ENCODE measurements at regions not wholly inside any gene's neighbourhood (a gene's known extent, or its start where the extent isn't known, plus 50 kb on each side); places are given as distances from the start of the nearest gene placed in this dataset.
"Not testable (repeated sequence)": the region's sequence is repeated elsewhere in the genome, so short reads cannot be mapped to it uniquely, and the experiment has no call there.

DNA sequence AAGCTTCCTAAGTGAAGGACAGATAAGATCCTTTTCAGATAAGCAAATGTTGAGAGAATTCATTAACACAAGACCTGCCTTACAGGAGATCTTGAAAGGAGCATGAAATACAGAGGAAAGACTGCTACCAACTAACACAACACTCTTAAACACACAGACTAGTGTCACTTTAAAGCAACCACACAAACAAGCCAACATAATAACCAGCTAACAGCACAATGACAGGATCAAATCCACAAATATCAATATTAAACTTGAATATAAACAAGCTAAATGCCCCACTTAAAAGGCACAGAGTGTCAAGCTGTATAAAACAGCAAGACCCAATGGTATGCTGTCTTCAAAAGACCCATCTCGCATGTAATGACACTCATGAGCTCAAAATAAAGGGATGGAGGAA lies 70.8 kb upstream of the HMGXB4 start:
- DNase-seq, result no peak

DNA sequence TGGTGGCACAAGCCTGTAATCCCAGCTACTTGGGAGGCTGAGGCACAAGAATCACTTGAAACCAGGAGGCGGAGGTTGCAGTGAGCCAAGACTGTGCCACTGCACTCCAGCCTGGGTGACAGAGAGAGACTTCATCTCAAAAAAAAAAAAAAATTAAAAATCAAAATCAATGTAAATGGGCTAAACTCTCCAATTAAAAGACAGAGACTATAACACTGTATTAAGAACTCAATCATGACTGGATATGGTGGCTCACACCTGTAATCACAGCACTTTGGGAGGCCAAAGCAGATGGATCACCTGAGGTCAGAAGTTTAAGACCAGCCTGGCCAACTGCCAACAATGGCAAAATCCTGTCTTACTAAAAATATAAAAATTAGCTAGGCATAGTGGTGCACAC lies 68.4 kb upstream of the HMGXB4 start:
- not testable (repeated sequence) for DNase-seq

DNA sequence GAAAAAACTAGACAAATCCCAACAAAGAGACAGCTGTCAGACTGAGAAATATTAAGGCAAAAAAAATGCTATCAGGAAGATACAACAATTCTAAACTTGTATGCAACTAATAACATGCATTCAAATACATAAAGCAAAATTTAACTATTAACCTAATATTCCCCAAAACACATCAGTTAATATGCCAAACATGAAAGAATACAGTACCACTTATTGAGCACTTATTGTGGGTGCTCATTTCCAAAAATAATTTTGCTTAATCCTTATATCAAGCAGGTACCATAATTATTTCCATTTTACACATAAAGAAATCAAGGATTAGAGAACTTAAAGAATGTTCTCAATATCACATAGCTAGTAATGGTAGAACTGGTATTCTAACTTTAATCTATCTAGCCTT lies 67.7 kb upstream of the HMGXB4 start:
- DNase-seq, result no peak

DNA sequence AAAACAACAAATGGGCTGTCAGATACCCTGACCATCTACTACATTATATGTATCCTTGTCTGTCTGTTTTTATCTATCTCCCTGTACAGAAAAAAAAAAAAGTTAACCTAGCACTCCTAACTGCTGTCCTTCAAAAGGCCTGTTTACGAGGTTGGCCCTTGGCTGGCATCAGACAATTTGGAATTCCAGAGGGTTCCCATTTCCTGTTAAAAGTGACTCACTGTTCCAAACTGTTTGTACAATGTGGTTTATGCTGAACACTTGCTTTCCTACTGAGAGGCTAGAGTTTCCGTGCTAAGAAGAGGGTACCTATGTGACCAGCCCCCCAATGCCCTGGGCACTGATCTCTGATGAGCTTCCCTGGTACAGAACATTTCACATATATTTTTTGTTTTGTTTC lies 65.9 kb upstream of the HMGXB4 start:
- DNase-seq, result no peak

DNA sequence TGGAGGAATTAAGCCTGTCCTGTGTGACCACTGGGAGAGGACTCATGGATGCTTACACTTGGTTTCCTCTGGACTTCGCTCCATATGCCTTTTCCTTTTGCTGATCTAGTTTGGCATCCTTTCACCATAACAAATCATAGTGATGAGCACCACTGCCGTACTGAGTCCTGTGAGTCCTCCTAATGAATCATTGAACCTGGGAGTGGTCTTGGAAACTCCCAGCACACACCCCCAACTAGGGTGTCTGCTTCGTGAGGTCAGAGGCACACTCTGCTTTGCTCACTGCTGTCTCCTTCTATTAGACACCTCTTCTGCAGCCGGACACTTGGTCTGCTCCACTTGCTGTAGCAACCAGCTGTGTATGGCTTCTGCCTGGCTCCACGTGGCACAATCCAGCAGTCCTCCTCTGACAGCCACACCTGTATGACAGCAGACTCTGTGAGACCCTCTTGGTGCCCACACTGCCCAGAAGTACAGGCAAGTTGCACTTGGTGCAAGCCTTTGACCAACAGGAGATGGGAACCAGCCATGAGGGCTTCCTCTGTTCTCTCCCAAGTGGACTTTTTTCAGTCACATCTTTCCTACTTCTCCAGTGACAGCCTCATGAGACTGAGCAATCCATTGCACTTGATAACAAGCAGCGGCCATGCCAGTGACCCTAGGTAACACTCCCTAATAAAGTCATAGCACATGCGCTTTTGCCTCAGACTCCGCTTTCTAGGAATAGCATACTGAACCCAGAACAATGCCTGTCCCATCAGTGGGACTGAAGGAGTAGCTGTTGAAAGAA lies 65.0 kb upstream of the HMGXB4 start:
- no peak for DNase-seq

DNA sequence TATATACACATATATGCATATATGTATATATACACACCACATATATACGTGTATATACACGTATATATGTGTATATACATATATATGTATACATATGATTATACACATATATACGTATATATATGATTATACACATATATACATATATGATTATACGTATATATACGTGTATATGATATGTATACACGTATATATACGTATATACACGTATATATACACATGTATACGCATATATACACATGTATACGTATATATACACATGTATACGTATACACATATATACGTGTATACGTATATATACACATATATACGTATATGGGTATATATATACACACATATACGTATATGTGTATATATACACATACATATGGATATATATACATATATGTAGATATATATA lies 62.1 kb upstream of the HMGXB4 start:
- no peak for DNase-seq

DNA sequence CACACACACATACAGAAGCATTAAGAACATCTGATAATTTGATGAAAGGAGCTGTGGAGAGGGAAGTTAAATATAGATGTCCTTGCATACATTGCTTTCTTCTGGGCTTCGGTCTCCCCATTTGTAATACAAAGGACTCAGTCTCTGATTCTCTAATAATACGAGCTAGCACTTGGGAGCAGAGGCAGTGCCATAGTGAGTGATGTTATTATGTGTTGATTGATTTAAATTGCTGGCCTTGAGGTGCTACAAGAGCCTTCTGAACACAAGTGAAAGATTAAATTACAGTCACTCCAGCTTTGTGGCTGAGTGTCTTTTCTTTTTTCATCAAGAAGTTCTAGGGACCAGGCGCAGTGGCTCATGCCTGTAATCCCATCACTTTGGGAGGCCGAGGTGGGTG lies 61.5 kb upstream of the HMGXB4 start:
- no peak for DNase-seq

DNA sequence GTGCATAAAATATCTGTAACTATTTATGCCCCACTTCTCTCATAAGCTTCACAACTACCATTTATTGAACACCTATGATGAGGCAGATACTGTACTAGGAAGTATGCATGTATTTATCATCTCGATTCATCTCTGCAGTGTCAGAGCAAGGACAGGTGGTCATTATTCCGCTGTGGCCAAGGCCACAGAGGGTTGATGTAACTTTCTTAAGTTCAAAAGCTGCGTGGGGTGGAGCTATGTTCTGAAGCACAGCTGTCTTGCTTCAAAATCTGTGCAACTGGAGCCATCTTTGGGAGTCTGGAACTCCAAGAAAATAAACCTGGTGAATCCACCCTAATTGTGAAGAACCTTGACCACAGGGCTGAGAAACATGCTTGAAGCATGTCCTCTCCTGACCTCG lies 60.2 kb upstream of the HMGXB4 start:
- no peak for DNase-seq

DNA sequence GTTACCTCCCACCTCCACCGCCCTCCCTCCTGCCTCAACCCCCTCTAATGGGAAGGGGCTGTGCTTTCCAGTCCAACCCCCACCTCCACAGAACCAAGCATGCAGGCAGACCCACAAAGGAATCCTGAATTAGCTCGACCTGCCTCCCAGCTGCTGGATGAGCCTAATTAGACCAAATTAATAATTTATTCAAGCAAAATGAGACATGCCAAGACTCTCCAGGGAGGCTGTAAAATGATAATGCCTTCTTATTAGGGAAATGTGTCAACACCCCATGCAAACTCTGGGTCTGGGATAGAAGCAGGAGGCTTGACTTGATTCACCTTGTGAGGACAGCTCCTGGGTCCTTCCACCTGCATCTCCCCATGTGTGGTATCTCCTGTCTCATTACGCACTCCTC lies 59.4 kb upstream of the HMGXB4 start:
- DNase-seq, result no peak

DNA sequence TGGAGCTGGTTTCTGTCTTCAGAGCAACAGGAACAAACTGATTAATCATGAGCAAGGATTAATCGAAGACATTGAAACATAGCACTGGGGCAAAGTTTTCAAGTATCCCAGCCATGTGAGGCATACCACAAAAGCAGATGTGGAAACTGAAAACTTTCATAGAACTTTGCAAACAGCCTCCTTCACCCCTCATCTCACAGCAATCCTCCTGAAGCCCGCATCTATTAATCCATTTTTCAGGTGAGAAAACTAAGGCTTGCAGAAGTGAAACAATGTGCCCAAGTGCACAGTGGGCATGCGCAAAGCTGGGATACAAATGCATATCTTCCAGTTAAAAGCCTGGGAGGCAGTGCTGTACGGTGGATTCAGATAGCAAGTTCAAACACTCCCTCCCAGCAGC lies 58.6 kb upstream of the HMGXB4 start:
- no peak for DNase-seq

DNA sequence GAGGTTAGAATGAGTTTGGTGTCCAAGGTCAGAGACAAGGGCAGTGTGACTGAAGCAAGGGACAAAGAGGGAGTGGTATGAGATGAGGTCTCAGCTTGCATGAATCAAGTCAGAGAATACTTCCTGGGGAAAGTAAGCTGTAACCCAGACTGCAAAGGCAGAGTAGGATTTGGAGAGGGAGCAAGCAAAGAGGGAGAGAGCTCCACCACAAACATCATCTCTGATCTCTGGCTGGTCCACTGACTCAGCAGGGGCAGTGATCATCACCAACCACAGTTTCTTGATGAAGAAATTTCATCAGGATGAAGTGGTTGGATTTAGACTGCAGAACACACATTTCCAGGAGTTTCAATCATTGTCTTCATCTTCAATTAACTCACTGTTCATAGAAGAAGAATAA lies 54.9 kb upstream of the HMGXB4 start:
- no peak for DNase-seq

DNA sequence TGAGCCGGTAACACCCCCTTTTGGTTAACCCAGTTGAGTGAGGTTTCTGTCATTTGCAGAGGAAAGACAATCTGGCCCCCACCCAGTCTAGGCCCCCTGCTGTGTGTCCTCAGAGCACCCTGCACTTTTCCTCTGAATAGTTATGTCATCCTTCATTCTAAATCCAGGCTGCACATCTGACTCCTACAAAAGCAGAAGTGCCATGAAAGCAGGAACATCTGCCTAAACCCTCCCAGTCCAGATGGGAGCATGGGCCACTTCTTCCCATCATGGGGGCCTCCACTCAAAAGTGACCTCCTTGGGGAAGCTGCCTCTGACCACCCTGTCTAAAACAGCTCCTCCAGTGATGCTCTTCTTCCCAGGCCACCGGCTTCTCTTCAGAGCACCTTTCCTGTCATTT lies 53.7 kb upstream of the HMGXB4 start:
- no peak for DNase-seq

DNA sequence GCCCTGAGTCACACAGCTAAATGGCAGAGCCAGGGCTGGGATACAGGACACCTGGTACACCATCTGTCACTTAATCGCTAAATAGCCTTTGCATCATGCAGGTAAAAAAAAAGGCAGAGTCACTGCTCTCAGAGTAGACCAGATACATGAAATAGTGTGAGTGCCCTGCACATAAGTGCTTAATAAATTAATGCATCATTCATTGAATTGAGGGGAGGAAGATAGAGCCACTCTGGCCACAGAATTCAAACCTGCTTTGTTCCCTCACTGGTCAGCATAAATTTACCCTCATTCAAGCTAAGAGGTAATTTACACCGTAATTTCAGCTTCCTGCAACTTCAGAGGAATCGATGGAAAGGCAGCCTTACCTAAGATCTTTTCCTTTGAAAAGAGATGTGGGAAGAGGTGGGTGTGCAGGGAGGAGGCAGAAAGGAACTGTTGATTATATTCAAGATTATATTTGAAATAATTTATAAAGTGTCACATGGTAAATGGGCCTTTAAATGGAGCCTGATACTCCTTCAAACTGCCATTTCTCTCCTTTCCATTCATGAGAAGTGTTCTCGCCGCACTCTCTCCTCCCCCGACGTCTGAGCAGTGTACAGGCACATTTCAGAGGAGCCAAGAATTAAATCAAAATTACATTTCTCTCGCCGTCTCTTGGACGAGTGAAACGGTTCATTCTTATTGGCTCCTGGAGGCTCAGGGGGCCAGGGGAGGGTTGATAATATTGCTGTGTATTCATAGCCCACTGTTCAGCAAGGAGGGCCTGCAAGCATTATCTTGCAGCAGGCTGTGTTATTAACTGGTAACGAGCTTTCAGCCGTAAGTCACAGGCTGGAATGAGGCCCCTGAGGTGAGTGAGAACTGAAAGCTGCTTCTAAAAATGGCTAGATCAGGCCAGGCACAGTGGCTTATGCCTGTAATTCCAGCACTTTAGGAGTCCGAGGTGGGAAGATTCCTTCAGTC lies 52.2 kb upstream of the HMGXB4 start:
- no peak for DNase-seq

DNA sequence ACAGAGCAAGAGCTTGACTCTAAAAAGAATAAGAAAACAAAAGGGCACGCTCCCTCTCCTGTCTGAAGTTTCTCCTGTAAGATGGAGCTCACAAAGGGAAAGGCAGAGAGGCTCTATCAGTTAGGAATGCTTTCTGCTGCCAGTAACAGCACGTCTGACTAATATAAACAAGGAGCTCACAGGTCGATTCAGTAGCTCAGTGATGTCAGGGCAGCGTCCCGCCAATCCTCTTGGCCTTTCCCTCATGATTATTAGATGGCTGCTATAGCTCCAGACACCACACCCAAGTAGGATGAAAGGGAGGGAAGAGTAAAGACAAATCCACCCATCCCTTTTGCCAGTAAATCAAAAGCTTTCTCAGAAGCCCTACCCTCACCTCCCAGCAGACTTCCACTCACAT lies 51.3 kb upstream of the HMGXB4 start:
- DNase-seq, result no peak

DNA sequence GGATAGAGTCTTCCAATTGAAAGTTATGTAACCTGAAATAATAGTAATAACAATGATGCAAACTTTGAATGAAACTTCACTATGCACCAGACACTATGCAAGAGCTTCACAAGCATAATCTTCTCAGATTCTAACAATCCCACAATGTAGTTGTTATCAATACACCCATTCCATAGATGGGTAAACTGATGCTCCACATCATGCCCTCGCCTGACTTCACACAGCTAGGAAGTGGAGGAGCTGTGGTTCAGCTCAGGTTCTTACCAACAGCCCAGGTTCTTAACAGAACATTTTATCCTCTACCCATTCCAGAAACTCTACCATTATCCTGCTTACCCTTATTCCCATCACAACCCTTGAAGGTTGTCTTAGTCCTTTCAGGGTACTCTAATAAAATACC lies 50.4 kb upstream of the HMGXB4 start:
- no peak for DNase-seq

Data from T-helper 1 cell (primary cell).